H1 (cell line): ENCODE measurements at regions not wholly inside any gene's neighbourhood (a gene's known extent, or its start where the extent isn't known, plus 50 kb on each side); places are given as distances from the start of the nearest gene placed in this dataset.

Source experiments
- CTCF ChIA-PET: fragments of 300-600 bp; sonication (Branson Sonifier 250); formaldehyde crosslinking; loops from one replicate; lab custom pipeline; 2021; ENCODE audit not compliant: partially characterized antibody; lab: Charles Lee
- POLR2A ChIA-PET: fragments of 300-600 bp; sonication (Branson Sonifier 250); formaldehyde crosslinking; loops from one replicate; lab custom pipeline; 2021; ENCODE audit warnings: inconsistent platforms; ENCODE audit not compliant: partially characterized antibody; lab: Charles Lee
- DNase-seq, 2 experiments: peaks; one replicate each; pipeline versions ENCODE4 v3.0.0 to v3.0.0-alpha.2; 2010 to 2022; ENCODE audit warnings: low spot score in 2 of 2, low read depth in 1 of 2, mixed read lengths in 1 of 2
- FAIRE-seq: peaks from 2 replicates; lab custom pipeline; 2011; peaks lifted over from hg19 to GRCh38; lab: Jason Lieb, UNC
- H2AFZ ChIP-seq: 2 replicates; pipeline ENCODE4 v1.8.1; 2012; ENCODE audit warnings: low read length, inconsistent platforms
- H2AK5ac ChIP-seq: 2 replicates; pipeline ENCODE4 v1.6.1; 2013; ENCODE audit warnings: low read depth, low read length
- H2BK120ac ChIP-seq: replicated peaks from 2 replicates; pipeline ENCODE3; 2013; ENCODE audit warnings: low read depth, low read length, inconsistent platforms
- H2BK12ac ChIP-seq: 2 replicates; pipeline ENCODE4 v1.6.1; 2013; ENCODE audit warnings: low read depth, low read length
- H2BK15ac ChIP-seq: 2 replicates; pipeline ENCODE4 v1.6.1; 2013; ENCODE audit warnings: low read length
- H2BK20ac ChIP-seq: 2 replicates; pipeline ENCODE4 v1.6.1; 2013; ENCODE audit warnings: low read length
- H2BK5ac ChIP-seq: 2 replicates; pipeline ENCODE4 v1.6.1; 2013; ENCODE audit warnings: low read depth, low read length
- H3K14ac ChIP-seq: 2 replicates; pipeline ENCODE4 v1.6.1; 2013; ENCODE audit warnings: inconsistent platforms; ENCODE audit not compliant: insufficient read length
- H3K18ac ChIP-seq: 2 replicates; pipeline ENCODE4 v1.6.1; 2013; ENCODE audit warnings: low read length; ENCODE audit errors: extremely low read depth
- H3K23ac ChIP-seq: 2 replicates; pipeline ENCODE4 v1.6.1; 2013; ENCODE audit warnings: inconsistent platforms; ENCODE audit not compliant: insufficient read length
- H3K23me2 ChIP-seq: 2 replicates; pipeline ENCODE4 v1.6.1; 2013; ENCODE audit warnings: low read depth, low read length
- H3K27ac ChIP-seq: 2 replicates; pipeline ENCODE4 v1.6.1; 2011; ENCODE audit warnings: low read depth, low read length, inconsistent platforms
- H3K27me3 ChIP-seq, 4 experiments: replicated peaks in 1 of 4; 1 replicate in 1 of 4; 2 replicates in 3 of 4; pipeline versions ENCODE4 v1.6.1 to v1.8.1; 2011 to 2013; ENCODE audit warnings: low read length in 3 of 4, mild to moderate bottlenecking in 3 of 4, inconsistent platforms in 2 of 4, mixed read lengths in 2 of 4, moderate library complexity in 1 of 4; ENCODE audit not compliant: control insufficient read depth in 3 of 4, insufficient read depth in 3 of 4; ENCODE audit errors: extremely low read depth in 1 of 4
- H3K36me3 ChIP-seq, 4 experiments: 2 replicates each; pipeline versions ENCODE4 v1.6.1 to v1.8.1; 2011 to 2013; ENCODE audit warnings: mild to moderate bottlenecking in 4 of 4, low read length in 3 of 4, moderate library complexity in 2 of 4, control low read depth in 1 of 4, inconsistent platforms in 1 of 4; ENCODE audit not compliant: insufficient read depth in 4 of 4, control insufficient read depth in 2 of 4
- H3K4ac ChIP-seq: replicated peaks from 2 replicates; pipeline ENCODE3; 2013; ENCODE audit warnings: low read length, low read depth, mixed read lengths, inconsistent platforms; ENCODE audit not compliant: insufficient read length
- H3K4me1 ChIP-seq, 4 experiments: replicated peaks in 1 of 4; 1 replicate in 1 of 4; 2 replicates in 3 of 4; pipeline versions ENCODE4 v1.6.1 to v1.8.1; 2011 to 2013; ENCODE audit warnings: low read length in 3 of 4, inconsistent platforms in 2 of 4, mixed read lengths in 1 of 4; ENCODE audit not compliant: insufficient read depth in 4 of 4, control insufficient read depth in 3 of 4
- H3K4me2 ChIP-seq, 2 experiments: 2 replicates each; pipeline versions ENCODE4 v1.6.1 to v1.8.1; 2011 to 2013; ENCODE audit warnings: low read depth in 2 of 2, low read length in 2 of 2, control low read depth in 1 of 2, inconsistent platforms in 1 of 2, mild to moderate bottlenecking in 1 of 2; ENCODE audit not compliant: insufficient read depth in 1 of 2
- H3K4me3 ChIP-seq, 4 experiments: fragments of 200-600, 300-600 bp in 1 of 4; sonication (generic), shearing (Covaris generic), sonication (Bioruptor Twin) in 1 of 4; 2 replicates each; pipeline versions ENCODE4 v1.5.1 to v1.8.1; 2011 to 2016; ENCODE audit warnings: low read length in 4 of 4, low read depth in 3 of 4, control low read depth in 2 of 4, inconsistent platforms in 2 of 4, mild to moderate bottlenecking in 2 of 4, mixed read lengths in 1 of 4, moderate library complexity in 1 of 4; ENCODE audit not compliant: insufficient read depth in 2 of 4; ENCODE audit errors: extremely low read depth in 1 of 4
- H3K56ac ChIP-seq: replicated peaks from 2 replicates; pipeline ENCODE3; 2013; ENCODE audit warnings: low read depth, mild to moderate bottlenecking, mixed read lengths, low read length, inconsistent platforms; ENCODE audit not compliant: insufficient read length
- H3K79me1 ChIP-seq: 2 replicates; pipeline ENCODE4 v1.6.1; 2013; ENCODE audit warnings: low read depth, low read length, control low read depth
- H3K79me2 ChIP-seq, 2 experiments: 2 replicates each; pipeline versions ENCODE4 v1.6.1 to v1.8.1; 2012 to 2013; ENCODE audit warnings: low read length in 2 of 2, mild to moderate bottlenecking in 2 of 2, inconsistent platforms in 1 of 2; ENCODE audit not compliant: insufficient read depth in 2 of 2, control insufficient read depth in 1 of 2
- H3K9ac ChIP-seq, 4 experiments: replicated peaks in 1 of 4; 1 replicate in 1 of 4; 2 replicates in 3 of 4; pipeline versions ENCODE4 v1.6.1 to v1.8.1; 2011 to 2013; ENCODE audit warnings: low read depth in 3 of 4, low read length in 3 of 4, control low read depth in 2 of 4, mild to moderate bottlenecking in 2 of 4, moderate library complexity in 2 of 4, inconsistent platforms in 1 of 4; ENCODE audit errors: extremely low read depth in 1 of 4
- H3K9me3 ChIP-seq, 2 experiments: 2 replicates each; pipeline versions ENCODE4 v1.6.1 to v1.8.1; 2012 to 2013; ENCODE audit warnings: mild to moderate bottlenecking in 2 of 2, moderate library complexity in 2 of 2, control low read depth in 1 of 2, inconsistent platforms in 1 of 2, low read depth in 1 of 2, low read length in 1 of 2, mixed read lengths in 1 of 2; ENCODE audit not compliant: insufficient read depth in 2 of 2
- H4K20me1 ChIP-seq, 2 experiments: replicated peaks in 1 of 2; 2 replicates each; pipeline versions ENCODE3 to v1.8.1; 2011 to 2013; ENCODE audit warnings: inconsistent platforms in 2 of 2, low read length in 2 of 2, mild to moderate bottlenecking in 1 of 2; ENCODE audit not compliant: insufficient read depth in 2 of 2, control insufficient read depth in 1 of 2
- H4K5ac ChIP-seq: 2 replicates; pipeline ENCODE4 v1.6.1; 2013; ENCODE audit warnings: low read length, low read depth, mixed read lengths, inconsistent platforms; ENCODE audit not compliant: insufficient read length
- H4K8ac ChIP-seq: 2 replicates; pipeline ENCODE4 v1.8.0; 2013; ENCODE audit warnings: mild to moderate bottlenecking, moderate library complexity, low read length, inconsistent platforms; ENCODE audit not compliant: insufficient read depth; ENCODE audit errors: extremely low read depth
- H4K91ac ChIP-seq: replicated peaks from 2 replicates; pipeline ENCODE3; 2013; ENCODE audit warnings: low read length, mixed read lengths, inconsistent platforms; ENCODE audit not compliant: insufficient read length
- CBX5 ChIP-seq: fragments of 300-800, 300-1000 bp; sonication (generic); IDR thresholded peaks from 2 replicates; pipeline ENCODE4 v1.7.1; 2016; ENCODE audit warnings: antibody characterized with exemption, low read length, low read depth
- GABPA ChIP-seq: IDR thresholded peaks from 2 replicates; pipeline ENCODE4 v1.6.1; 2011; ENCODE audit warnings: mild to moderate bottlenecking, low read length, moderate library complexity, borderline replicate concordance; ENCODE audit not compliant: insufficient read depth
- KDM1A ChIP-seq: fragments of 200-600, 300-600 bp; sonication (generic); IDR thresholded peaks from 2 replicates; pipeline ENCODE4 v1.7.1; 2016; ENCODE audit warnings: mild to moderate bottlenecking, low read length, borderline replicate concordance
- KDM4A ChIP-seq: IDR thresholded peaks from one replicate; pipeline ENCODE4 v1.7.1; 2012; ENCODE audit warnings: low read depth, mild to moderate bottlenecking, moderate library complexity, low read length, inconsistent platforms; ENCODE audit not compliant: severe bottlenecking
- WGBS, 2 experiments: shearing (Covaris generic) in 1 of 2; methylation state at CpG; one replicate each; pipeline versions ENCODE4 v1.1.6 to v1.1.7; 2013 to 2015; ENCODE audit warnings: low lambda C conversion rate in 2 of 2, mixed read lengths in 2 of 2, inconsistent platforms in 1 of 2, low coverage in 1 of 2, missing lambda C conversion rate in 1 of 2; ENCODE audit not compliant: insufficient replicate concordance in 2 of 2, insufficient coverage in 1 of 2, insufficient read length in 1 of 2; ENCODE audit errors: extremely low coverage in 1 of 2, missing lambda C conversion rate in 1 of 2; 5-methylcytosine and 5-hydroxymethylcytosine counted together

DNA sequence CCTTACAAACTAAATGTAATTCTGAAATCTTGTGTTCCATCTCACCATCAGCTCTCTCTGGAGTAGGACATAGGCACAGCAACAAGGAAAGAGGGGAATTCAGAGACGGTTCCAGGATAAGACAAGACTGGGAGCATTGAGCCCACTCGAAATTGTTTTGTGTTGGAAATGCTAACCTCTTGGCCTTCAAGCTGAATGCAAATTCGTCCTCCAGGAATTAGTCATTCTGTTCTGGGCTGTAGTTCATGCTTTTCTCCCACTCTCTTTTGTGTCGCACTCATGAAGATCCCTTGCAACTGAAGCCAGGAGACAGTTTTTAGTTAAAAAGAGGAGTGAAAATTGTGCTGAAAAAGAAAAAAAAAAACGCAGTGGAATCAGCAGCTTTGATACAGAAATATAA, 121.7 kb upstream of the SEMA6A start:
- 24% methylated on average over 5 of the region's 5 CpGs; no CpG with 5 or more reads in 1 of the 2 experiments for WGBS, 2 experiments

More for the DNA sequence above, 121.7 kb upstream of the SEMA6A start:
- no peaks in the 10 kb centered on the region for H3K23me2 ChIP-seq
- H2BK12ac ChIP-seq: no peak overlapping the region
- DNase-seq: no peak
- no peak overlapping the region for H4K5ac ChIP-seq
- H2AFZ ChIP-seq: peak overlapping the region; percentile 8; the same call in 1 of the 2 replicates
- CTCF ChIA-PET: no interaction called here
- peak overlapping the region in 1 of 4 experiments; percentile 43; a peak in 1 of 7 replicates for H3K9ac ChIP-seq
- no peaks in the 10 kb centered on the region for H4K20me1 ChIP-seq
- no peak overlapping the region for H2BK5ac ChIP-seq
- H2BK20ac ChIP-seq: no peak overlapping the region
- TF ChIP-seq KDM1A (no peak), GABPA (no peak), CBX5 (no peak), KDM4A (no peak)
- TF ChIP-seq, all 59 proteins: peak for 0
- H2BK15ac ChIP-seq: no peak overlapping the region
- no peak overlapping the region for H3K4me2 ChIP-seq
- no peak overlapping the region for H3K4ac ChIP-seq
- H3K79me2 ChIP-seq: no peaks in the 10 kb centered on the region
- H3K14ac ChIP-seq: no peak overlapping the region
- H3K18ac ChIP-seq: no peak overlapping the region
- H3K36me3 ChIP-seq: no peaks in the 10 kb centered on the region
- no peak overlapping the region for H3K4me3 ChIP-seq
- no peak overlapping the region for H3K23ac ChIP-seq
- H3K9me3 ChIP-seq: no peaks in the 10 kb centered on the region
- no peaks in the 10 kb centered on the region for H3K79me1 ChIP-seq
- no peak overlapping the region for H4K8ac ChIP-seq
- no peak overlapping the region for H4K91ac ChIP-seq
- peaks cover 0 to 7% (median under 1%) of the 10 kb centered on the region in 4 experiments; a peak in 1 of 7 replicates for H3K4me1 ChIP-seq
- H2BK120ac ChIP-seq: no peak overlapping the region
- POLR2A ChIA-PET: no interaction called here
- no peak overlapping the region for H3K56ac ChIP-seq
- FAIRE-seq: peak; percentile 69
- H2AK5ac ChIP-seq: no peak overlapping the region
- peak overlapping the region; percentile 32; the same call in 1 of the 2 replicates for H3K27ac ChIP-seq
- H3K27me3 ChIP-seq: no peaks in the 10 kb centered on the region
